Stomach (tissue), 8 donors: ENCODE measurements at regions not wholly inside any gene's neighbourhood (a gene's known extent, or its start where the extent isn't known, plus 50 kb on each side); places are given as distances from the start of the nearest gene placed in this dataset.

ENCODE experiments used
- DNase-seq, 2 donors: peaks; one replicate each; pipeline versions ENCODE4 v3.0.0 to v3.0.0-alpha.2; 2013 to 2019
- H3K27ac ChIP-seq, 5 donors: fragments of 200-600 bp in 4 of 5; sonication (generic) in 4 of 5; one replicate each; pipeline ENCODE4 v1.5.1; 2013 to 2019; ENCODE audit warnings: mild to moderate bottlenecking in 1 of 5, moderate library complexity in 1 of 5
- H3K27me3 ChIP-seq, 3 donors: fragments of 200-600 bp; sonication (generic); one replicate each; pipeline ENCODE4 v1.5.1; 2017 to 2019; ENCODE audit warnings: mixed run types in 1 of 3
- H3K36me3 ChIP-seq, 4 donors: fragments of 200-600 bp; sonication (generic); 1 replicate in 3 of 4; 2 replicates in 1 of 4; pipeline ENCODE4 v1.5.1; 2016 to 2019
- H3K4me1 ChIP-seq, 4 donors: fragments of 200-600 bp; sonication (generic); one replicate each; pipeline ENCODE4 v1.5.1; 2016 to 2019
- H3K4me3 ChIP-seq, 4 donors: fragments of 200-600 bp; sonication (generic) in 3 of 4; one replicate each; pipeline ENCODE4 v1.5.1; 2016 to 2019; ENCODE audit warnings: mild to moderate bottlenecking in 1 of 4
- H3K9me3 ChIP-seq, 4 donors: fragments of 200-600 bp; sonication (generic); one replicate each; pipeline ENCODE4 v1.5.1; 2016 to 2019
- CTCF ChIP-seq, 7 experiments: fragments of 450-650 bp in 4 of 7; fragments of 200-600 bp in 3 of 7; sonication (generic) in 3 of 7; IDR thresholded peaks; one replicate each; pipeline ENCODE4 v1.5.1; 2016 to 2019; ENCODE audit warnings: antibody characterized with exemption in 7 of 7, control low read depth in 2 of 7, mild to moderate bottlenecking in 1 of 7
- EP300 ChIP-seq: sonication (generic); formaldehyde crosslinking; IDR thresholded peaks from one replicate; pipeline ENCODE4 v1.6.1; 2017; ENCODE audit warnings: antibody characterized with exemption
- POLR2A ChIP-seq, 4 donors: fragments of 450-650 bp; IDR thresholded peaks; one replicate each; pipeline ENCODE4 v1.6.1; 2016; ENCODE audit warnings: antibody characterized with exemption in 4 of 4, control low read depth in 2 of 4, mild to moderate bottlenecking in 1 of 4, moderate library complexity in 1 of 4
- POLR2AphosphoS5 ChIP-seq, 3 donors: sonication (generic); formaldehyde crosslinking; IDR thresholded peaks; one replicate each; pipeline ENCODE4 v1.6.1; 2016; ENCODE audit warnings: antibody characterized with exemption in 3 of 3
- WGBS, 5 donors: extraction: QIAGEN DNeasy Blood & Tissue Kit in 3 of 5; methylation state at CpG; one replicate each; pipeline versions ENCODE4 v1.1.5 to v1.1.7; 2013 to 2018; 5-methylcytosine and 5-hydroxymethylcytosine counted together
- intact Hi-C: fragments of 100-400 bp; cut with DNase I; formaldehyde crosslinking; loops from one replicate; pipeline ENCODE4 v1.15.1; 2023; ENCODE audit warnings: low total_unique reads
- donor health status: healthy with polysubstance abuse.
- donor health status: Bipolar disorder and iron deficiency.
- donor health status: healthy.

- Histone ChIP-seq H3K4me3 (no peak overlapping the region), H3K27ac (no peak overlapping the region), H3K36me3 (no peaks in the 10 kb centered on the region), H3K27me3 (no peaks in the 10 kb centered on the region), H3K9me3 (no peaks in the 10 kb centered on the region), H3K4me1 (no peaks in the 10 kb centered on the region)
- intact Hi-C loops = no loop called here
- WGBS, 5 donors = 66 to 97% (median 79%) methylated on average over 2 of the region's 2 CpGs
- TF ChIP-seq POLR2A (IDR thresholded peaks at IDR 0.05) = no peak
- TF ChIP-seq CTCF (IDR thresholded peaks at IDR 0.05) = no peak
- TF ChIP-seq POLR2AphosphoS5 (IDR thresholded peaks at IDR 0.05) = no peak
- no peak for TF ChIP-seq EP300
- DNase-seq = no peak
Observed at GRCh38 chr4:135166661-135167060, 965.1 kb upstream of the PABPC4L start.

- no peak for DNase-seq
- no peaks in the 10 kb centered on the region for H3K4me1 ChIP-seq
- H3K4me3 ChIP-seq = no peak overlapping the region
- TF ChIP-seq CTCF (IDR thresholded peaks at IDR 0.05) (no peak), EP300 (no peak), POLR2A (IDR thresholded peaks at IDR 0.05) (no peak), POLR2AphosphoS5 (IDR thresholded peaks at IDR 0.05) (no peak)
- WGBS, 5 donors = 71 to 80% (median 73%) methylated on average over 5 of the region's 5 CpGs
- intact Hi-C loops = no loop called here
- no peaks in the 10 kb centered on the region for H3K9me3 ChIP-seq
- H3K27me3 ChIP-seq = no peaks in the 10 kb centered on the region
- H3K36me3 ChIP-seq = no peaks in the 10 kb centered on the region
- H3K27ac ChIP-seq = no peak overlapping the region
Observed at GRCh38 chr4:135164601-135165000, 963.0 kb upstream of the PABPC4L start.

- no peaks in the 10 kb centered on the region for H3K36me3 ChIP-seq
- no peaks in the 10 kb centered on the region for H3K4me1 ChIP-seq
- intact Hi-C loops = no loop called here
- H3K27ac ChIP-seq = no peak overlapping the region
- no peak for TF ChIP-seq EP300
- TF ChIP-seq POLR2A (IDR thresholded peaks at IDR 0.05) = no peak
- no peak for TF ChIP-seq POLR2AphosphoS5 (IDR thresholded peaks at IDR 0.05)
- TF ChIP-seq CTCF (IDR thresholded peaks at IDR 0.05) = no peak
- no peak for DNase-seq
- H3K4me3 ChIP-seq = no peak overlapping the region
- H3K27me3 ChIP-seq = no peaks in the 10 kb centered on the region
- 84 to 95% (median 88%) methylated on average over 1 of the region's 1 CpG for WGBS, 5 donors
- no peaks in the 10 kb centered on the region for H3K9me3 ChIP-seq
Observed at GRCh38 chr4:135144498-135144897, 942.9 kb upstream of the PABPC4L start.

GRCh38 chr4:135124196-135124595 is 922.6 kb upstream of the PABPC4L start:
- H3K27me3 ChIP-seq = no peaks in the 10 kb centered on the region
- intact Hi-C loops = no loop called here
- H3K9me3 ChIP-seq = no peaks in the 10 kb centered on the region
- no peaks in the 10 kb centered on the region for H3K4me1 ChIP-seq
- TF ChIP-seq EP300 = no peak
- TF ChIP-seq POLR2A (IDR thresholded peaks at IDR 0.05) = no peak
- TF ChIP-seq POLR2AphosphoS5 (IDR thresholded peaks at IDR 0.05) = no peak
- TF ChIP-seq CTCF (IDR thresholded peaks at IDR 0.05) = no peak
- no peak for DNase-seq
- H3K27ac ChIP-seq = no peak overlapping the region
- no peak overlapping the region for H3K4me3 ChIP-seq
- no peaks in the 10 kb centered on the region for H3K36me3 ChIP-seq

- DNase-seq = no peak
- Histone ChIP-seq H3K36me3 (no peaks in the 10 kb centered on the region), H3K27me3 (no peaks in the 10 kb centered on the region), H3K9me3 (no peaks in the 10 kb centered on the region), H3K4me1 (no peaks in the 10 kb centered on the region), H3K4me3 (no peak overlapping the region), H3K27ac (no peak overlapping the region)
- WGBS, 5 donors = 85 to 100% (median 97%) methylated on average over 1 of the region's 1 CpG
- intact Hi-C loops = no loop called here
- no peak for TF ChIP-seq EP300
- TF ChIP-seq POLR2A (IDR thresholded peaks at IDR 0.05) = no peak
- no peak for TF ChIP-seq CTCF (IDR thresholded peaks at IDR 0.05)
- no peak for TF ChIP-seq POLR2AphosphoS5 (IDR thresholded peaks at IDR 0.05)
Observed at GRCh38 chr4:135123632-135124031, 922.0 kb upstream of the PABPC4L start.
